GM19035 (cell line): ENCODE measurements at regions not wholly inside any gene's neighbourhood (a gene's known extent, or its start where the extent isn't known, plus 50 kb on each side); places are given as distances from the start of the nearest gene placed in this dataset.
"Not testable (repeated sequence)": the region's sequence is repeated elsewhere in the genome, so short reads cannot be mapped to it uniquely, and the experiment has no call there.

Experiments used
- ATAC-seq: cut with Tn5 transposase; IDR thresholded peaks from one replicate; pipeline ENCODE4 v1.9.1; 2021; ENCODE audit not compliant: unreplicated experiment

GRCh38 chr3:187544326-187544725, 125.9 kb downstream of the SST start:
- no peak for ATAC-seq

DNA sequence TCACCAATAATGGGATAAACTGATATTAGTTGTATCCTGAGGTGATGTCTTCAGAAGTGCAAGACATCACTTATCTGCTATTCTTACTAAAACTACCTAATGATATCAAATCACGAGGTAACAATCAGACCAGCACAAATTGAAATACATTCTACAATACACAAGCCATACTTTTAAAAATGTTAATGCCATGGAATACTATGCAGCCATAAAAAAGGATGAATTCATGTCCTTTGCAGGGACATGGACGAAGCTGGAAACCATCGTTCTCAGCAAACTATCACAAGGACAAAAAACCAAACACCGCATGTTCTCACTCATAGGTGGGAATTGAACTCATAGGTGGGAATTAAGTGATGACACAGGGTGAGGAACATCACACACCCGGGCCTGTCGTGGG, 129.3 kb downstream of the SST start:
- no peak for ATAC-seq

GRCh38 chr3:187536185-187536584, 134.0 kb downstream of the SST start:
- ATAC-seq: no peak

DNA sequence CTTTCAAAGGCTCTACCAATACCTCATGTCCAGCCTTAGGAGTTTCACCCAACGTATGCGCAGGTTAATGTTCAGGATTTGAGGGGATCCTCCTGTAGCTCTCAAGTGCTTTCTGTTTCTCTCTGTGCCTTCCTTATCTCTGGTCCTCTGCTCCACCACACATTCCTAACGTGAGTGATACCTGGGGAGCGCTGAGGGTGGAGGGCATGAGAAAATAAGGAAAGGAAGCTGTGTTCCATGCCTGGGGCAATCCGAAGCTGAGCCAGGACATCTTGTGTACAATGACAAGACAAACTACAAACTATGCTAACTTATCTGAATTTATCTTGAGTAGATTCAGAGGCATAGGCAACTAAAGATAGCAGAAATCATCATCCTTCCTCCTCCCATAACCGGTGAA, 136.4 kb downstream of the SST start:
- ATAC-seq: no peak

DNA sequence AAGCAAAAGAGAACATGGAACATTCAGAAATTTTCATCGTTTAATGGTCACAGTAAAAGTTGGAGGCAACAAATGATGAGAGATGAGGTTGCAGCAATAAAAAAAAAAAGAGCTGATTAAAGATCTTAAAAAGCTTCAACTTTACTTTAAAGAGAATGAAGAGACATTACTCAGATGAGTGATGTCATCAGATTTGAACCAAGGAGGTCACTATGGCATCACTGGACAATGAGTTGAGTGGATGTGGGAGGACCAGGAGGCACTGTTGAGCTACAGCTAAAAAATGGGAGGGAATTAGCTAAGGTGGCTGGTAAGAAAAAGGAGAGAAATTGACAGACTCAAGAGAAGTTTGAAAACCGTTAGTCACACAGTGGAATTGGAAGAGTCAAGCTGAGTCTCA, 138.4 kb downstream of the SST start:
- no peak for ATAC-seq

- ATAC-seq: no peak
These were observed 147.3 kb downstream of the SST start for GRCh38 chr3:187522890-187523289.

DNA sequence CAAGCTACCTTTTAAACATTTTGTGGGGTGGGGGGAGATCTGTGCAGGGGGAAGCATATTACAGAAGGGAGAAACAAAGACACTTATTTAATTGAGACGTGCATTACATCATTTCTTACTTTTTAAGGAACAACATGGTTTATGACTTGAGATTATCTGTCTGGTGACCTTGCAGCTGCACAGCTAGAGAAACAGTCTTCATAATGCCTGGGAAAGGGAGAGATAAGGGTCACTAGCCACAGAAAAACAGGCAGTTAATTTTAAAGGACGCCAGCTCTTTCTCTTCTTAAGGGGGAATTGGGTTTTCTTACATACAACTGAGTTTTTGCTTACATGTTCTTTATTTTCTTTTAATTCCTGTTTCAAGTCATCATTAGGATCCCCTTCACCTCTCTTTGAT, 147.9 kb downstream of the SST start:
- ATAC-seq: no peak

DNA sequence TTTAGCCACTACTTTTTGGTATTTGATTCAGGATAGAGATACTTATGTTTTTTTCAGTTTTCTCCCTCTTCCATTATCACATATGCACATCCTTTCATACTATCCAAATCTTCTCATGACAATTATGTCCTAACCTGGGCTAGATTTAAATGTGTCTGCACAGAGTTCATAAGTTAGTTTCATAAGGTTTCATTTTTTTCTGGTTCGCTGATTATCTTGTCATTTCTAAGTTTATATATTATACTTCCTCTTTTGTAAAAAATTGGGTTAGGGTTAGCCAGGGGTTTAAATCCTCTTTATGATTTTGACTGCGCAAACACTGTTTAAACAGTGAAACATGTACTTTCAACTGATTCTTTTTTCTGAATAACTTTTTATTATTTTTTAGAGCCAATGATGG, 148.6 kb downstream of the SST start:
- ATAC-seq: no peak

DNA sequence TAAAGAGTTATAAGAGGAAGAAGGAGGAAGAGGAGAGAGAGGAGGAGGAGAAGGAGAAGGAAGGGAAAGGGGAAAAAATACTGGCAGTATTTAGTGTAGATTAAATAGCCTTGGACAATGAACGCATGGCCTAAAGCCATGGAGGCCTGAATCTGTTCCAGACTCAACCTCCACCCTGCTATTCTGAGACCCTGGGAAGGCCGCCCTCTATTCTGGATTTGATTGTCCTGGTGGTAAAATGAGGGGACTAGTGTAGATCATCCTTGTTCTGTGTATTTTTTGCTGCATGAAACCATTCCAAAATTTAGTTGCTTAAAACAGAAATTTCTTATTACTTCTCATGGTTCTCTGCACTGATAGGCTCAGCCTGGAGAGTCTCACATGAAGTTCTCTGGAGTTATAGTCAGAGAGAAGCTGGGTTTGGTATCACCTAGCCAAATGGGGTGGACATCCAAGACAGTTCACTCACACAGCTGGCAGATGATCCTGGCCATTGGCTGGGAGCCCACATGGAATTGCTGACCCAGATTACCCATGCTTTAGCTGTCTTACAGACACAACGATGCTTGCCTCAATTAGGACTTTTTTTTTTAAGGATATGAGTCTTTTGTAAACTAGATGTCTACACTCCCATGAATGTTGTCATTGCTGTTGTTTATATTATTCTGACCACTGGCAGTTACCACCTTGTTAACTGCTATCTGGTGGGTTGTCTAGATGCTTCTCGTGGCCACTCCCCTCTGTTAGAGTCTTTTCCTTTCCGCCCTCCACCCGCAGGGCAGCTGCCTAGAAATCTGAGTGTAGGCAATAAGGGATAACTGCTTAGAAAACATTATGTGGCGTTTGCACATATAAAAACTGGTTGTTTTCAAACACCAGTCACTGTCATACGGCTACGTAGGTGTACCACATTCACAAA, 149.9 kb downstream of the SST start:
- ATAC-seq: no peak

DNA sequence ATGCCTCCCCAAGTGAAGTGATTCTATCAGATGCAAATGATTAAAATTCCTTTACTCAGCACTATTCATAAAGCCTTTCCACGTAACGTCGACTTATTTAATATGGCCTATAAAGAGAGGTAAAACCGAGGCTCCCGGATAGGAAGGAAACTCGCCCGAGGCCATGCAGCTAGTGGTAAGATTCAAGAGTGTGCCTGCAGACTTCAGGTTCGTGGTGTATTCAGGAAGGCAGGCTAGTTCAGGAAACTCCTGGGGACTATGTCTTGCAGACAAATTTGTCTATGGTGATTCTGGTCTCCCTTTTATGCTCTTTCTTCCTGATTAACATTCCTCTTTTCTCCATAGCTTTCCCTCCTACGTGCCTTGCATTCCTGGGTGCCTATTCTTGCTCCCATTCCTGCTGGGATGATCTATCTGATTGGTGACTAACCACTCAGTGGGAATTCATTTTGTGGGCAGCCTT, 150.7 kb downstream of the SST start:
- ATAC-seq: no peak

- ATAC-seq: no peak
These were observed 150.4 kb downstream of the RTP4 start for GRCh38 chr3:187518616-187519015.

DNA sequence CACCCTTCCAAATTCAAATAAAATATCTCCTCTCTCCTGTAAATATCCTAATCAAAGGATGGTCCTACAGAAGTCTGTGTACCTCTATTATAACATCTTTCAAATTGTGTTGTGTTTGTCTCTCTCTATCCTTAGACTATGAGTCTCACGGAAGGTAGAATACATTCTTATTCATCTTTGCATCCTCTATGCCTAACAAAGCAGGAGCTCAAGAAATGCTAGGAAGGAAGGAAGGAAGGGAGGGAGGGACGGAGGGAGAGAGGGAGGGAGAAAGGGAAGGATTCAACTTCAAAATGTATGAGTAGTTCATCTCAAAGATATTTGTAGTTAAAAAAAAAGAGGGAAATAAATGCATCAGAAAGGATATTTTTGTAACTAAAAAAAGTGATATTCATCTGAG, 150.0 kb downstream of the RTP4 start:
- ATAC-seq: no peak

- ATAC-seq: no peak
These were observed 148.4 kb downstream of the RTP4 start for GRCh38 chr3:187516446-187517185.

- no peak for ATAC-seq
These were observed 139.7 kb downstream of the RTP4 start for GRCh38 chr3:187507905-187508304.

GRCh38 chr3:187507266-187507665, 139.1 kb downstream of the RTP4 start:
- no peak for ATAC-seq

DNA sequence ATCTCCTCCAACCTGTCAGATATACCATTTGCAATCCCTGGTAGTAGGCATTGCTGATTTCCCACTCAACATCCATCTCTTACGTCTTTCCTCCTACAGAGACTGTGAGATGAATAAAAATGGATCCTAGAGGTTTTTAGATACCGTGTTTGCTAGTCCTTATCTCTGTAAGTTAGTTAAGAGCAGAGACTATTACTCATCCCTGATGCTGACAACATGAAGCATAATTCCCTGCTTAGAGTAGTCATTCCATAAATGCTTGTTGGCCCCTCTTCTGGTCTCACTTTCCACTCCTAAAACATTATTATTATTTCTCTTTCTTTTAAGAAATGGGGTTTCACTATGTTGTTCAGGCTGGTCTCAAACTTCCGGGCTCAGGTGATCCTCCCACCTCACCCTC, 136.2 kb downstream of the RTP4 start:
- ATAC-seq: no peak

GRCh38 chr3:187498211-187498724, 130.1 kb downstream of the RTP4 start:
- ATAC-seq: no peak

- no peak for ATAC-seq
These were observed 128.9 kb downstream of the RTP4 start for GRCh38 chr3:187497052-187497451.

DNA sequence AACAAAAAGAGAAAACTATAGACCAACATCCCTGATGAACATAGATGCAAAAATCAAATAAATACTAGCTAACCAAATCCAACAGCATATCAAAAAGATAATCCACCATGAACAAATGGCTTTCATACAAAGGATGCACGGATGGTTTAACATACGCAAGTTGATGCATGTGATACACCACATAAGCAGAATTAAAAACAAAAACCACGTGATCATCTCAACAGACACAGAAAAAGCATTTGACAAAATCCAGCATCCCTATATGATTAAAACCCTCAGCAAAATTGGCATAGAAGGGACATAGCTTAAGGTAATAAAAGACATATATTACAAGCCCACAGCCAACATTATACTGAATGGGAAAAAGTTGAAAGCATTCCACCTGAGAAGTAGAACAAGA, 125.9 kb downstream of the RTP4 start:
- not testable (repeated sequence) for ATAC-seq

DNA sequence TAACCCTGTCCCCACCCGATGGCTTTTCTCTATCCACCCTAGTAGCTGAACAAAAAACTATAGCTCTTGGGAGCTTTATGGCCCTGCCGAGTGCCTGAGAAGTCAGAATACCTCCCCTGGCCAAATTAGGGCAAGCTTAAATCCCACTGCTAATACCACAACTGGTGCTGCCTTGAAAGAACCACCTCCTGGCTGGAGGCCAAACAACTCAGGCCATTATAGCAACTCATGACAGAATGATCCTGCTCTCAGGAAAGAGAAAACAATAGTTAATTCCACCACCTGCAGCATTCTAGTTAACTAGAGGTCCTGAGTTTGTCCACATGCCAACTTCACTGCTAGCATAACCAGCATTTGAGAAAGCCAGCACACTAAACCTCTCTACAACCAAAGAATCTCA, 123.2 kb downstream of the RTP4 start:
- no peak for ATAC-seq

DNA sequence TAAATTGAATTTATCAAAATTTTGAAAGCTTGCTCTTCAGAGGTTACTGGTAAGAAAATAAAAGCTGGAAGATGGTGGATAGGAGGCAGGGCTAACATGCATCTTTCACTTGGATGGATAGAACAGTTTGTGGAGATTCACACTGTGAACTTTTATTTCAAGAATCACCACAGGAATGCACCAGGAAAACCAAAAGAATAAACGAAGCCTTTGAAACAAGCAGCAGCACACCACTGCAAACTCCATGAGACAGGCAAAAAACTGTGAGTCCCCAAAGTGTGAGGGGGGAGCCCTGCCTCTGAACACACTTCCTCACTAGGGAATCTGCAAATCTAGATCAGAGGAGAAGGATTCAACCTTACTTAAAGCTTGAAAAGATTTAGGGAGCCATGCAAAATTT, 122.2 kb downstream of the RTP4 start:
- ATAC-seq: no peak
